ENCODE measurements at regions not wholly inside any gene's neighbourhood (a gene's known extent, or its start where the extent isn't known, plus 50 kb on each side); places are given as distances from the start of the nearest gene placed in this dataset.
"Not testable (repeated sequence)": the region's sequence is repeated elsewhere in the genome, so short reads cannot be mapped to it uniquely, and the experiment has no call there.

GRCh38 chr6:113057567-113058053, 710.5 kb downstream of the RFPL4B start:
- Histone ChIP-seq H3K27ac (ENCODE audit: low read length) (no peak overlapping the region), H3K36me3 (ENCODE audit: insufficient read depth, low read length) (no peaks in the 10 kb centered on the region), H3K4me2 (ENCODE audit: low read depth, low read length, poor library complexity, severe bottlenecking) (no peak overlapping the region), H3K9me3 (ENCODE audit: low read length) (no peaks in the 10 kb centered on the region), H3K27me3 (ENCODE audit: low read length) (no peaks in the 10 kb centered on the region), H3K4me3 (ENCODE audit: low read length) (no peak overlapping the region), H3K9ac (ENCODE audit: low read length) (no peak overlapping the region), H3K79me2 (ENCODE audit: low read length) (no peaks in the 10 kb centered on the region), H3K4me1 (ENCODE audit: low read length) (no peaks in the 10 kb centered on the region), H2AFZ (ENCODE audit: low read length) (no peak overlapping the region), H3K9me2 (replicated peaks; ENCODE audit: insufficient read depth, low read length) (no peaks in the 10 kb centered on the region), H4K20me1 (ENCODE audit: insufficient read depth, low read depth, low read length) (no peaks in the 10 kb centered on the region)
- no peak for DNase-seq

- DNase-seq: no peak
- no peaks in the 10 kb centered on the region for H3K27me3 ChIP-seq (ENCODE audit: low read length)
- H2AFZ ChIP-seq (ENCODE audit: low read length): no peak overlapping the region
- no peaks in the 10 kb centered on the region for H3K79me2 ChIP-seq (ENCODE audit: low read length)
- no peaks in the 10 kb centered on the region for H4K20me1 ChIP-seq (ENCODE audit: insufficient read depth, low read depth, low read length)
- no peak overlapping the region for H3K27ac ChIP-seq (ENCODE audit: low read length)
- H3K9me3 ChIP-seq (ENCODE audit: low read length): no peaks in the 10 kb centered on the region; the same call in 1 of the 2 replicates
- H3K4me1 ChIP-seq (ENCODE audit: low read length): no peaks in the 10 kb centered on the region
- H3K4me3 ChIP-seq (ENCODE audit: low read length): no peak overlapping the region
- no peak overlapping the region for H3K9ac ChIP-seq (ENCODE audit: low read length)
- H3K4me2 ChIP-seq (ENCODE audit: low read depth, low read length, poor library complexity, severe bottlenecking): no peak overlapping the region
- H3K36me3 ChIP-seq (ENCODE audit: insufficient read depth, low read length): no peaks in the 10 kb centered on the region
- H3K9me2 ChIP-seq (replicated peaks; ENCODE audit: insufficient read depth, low read length): no peaks in the 10 kb centered on the region
Measured at GRCh38 chr6:113060664-113061063, 713.5 kb downstream of the RFPL4B start.

- Histone ChIP-seq H3K27ac (ENCODE audit: low read length) (no peak overlapping the region), H3K4me1 (ENCODE audit: low read length) (no peaks in the 10 kb centered on the region), H3K4me3 (ENCODE audit: low read length) (no peak overlapping the region), H3K4me2 (ENCODE audit: low read depth, low read length, poor library complexity, severe bottlenecking) (no peak overlapping the region), H2AFZ (ENCODE audit: low read length) (no peak overlapping the region), H3K27me3 (ENCODE audit: low read length) (no peaks in the 10 kb centered on the region), H3K9me3 (ENCODE audit: low read length) (no peaks in the 10 kb centered on the region; the same call in 1 of the 2 replicates), H3K9me2 (replicated peaks; ENCODE audit: insufficient read depth, low read length) (no peaks in the 10 kb centered on the region), H3K36me3 (ENCODE audit: insufficient read depth, low read length) (no peaks in the 10 kb centered on the region), H3K79me2 (ENCODE audit: low read length) (no peaks in the 10 kb centered on the region), H3K9ac (ENCODE audit: low read length) (no peak overlapping the region), H4K20me1 (ENCODE audit: insufficient read depth, low read depth, low read length) (no peaks in the 10 kb centered on the region)
- no peak for DNase-seq
Measured at GRCh38 chr6:113065611-113066010, 718.5 kb downstream of the RFPL4B start.

GRCh38 chr6:113067612-113068275, 720.6 kb downstream of the RFPL4B start:
- Histone ChIP-seq H3K9me3 (ENCODE audit: low read length) (no peaks in the 10 kb centered on the region; the same call in 1 of the 2 replicates), H3K27ac (ENCODE audit: low read length) (no peak overlapping the region), H4K20me1 (ENCODE audit: insufficient read depth, low read depth, low read length) (no peaks in the 10 kb centered on the region), H3K4me3 (ENCODE audit: low read length) (no peak overlapping the region), H2AFZ (ENCODE audit: low read length) (no peak overlapping the region), H3K9me2 (replicated peaks; ENCODE audit: insufficient read depth, low read length) (no peaks in the 10 kb centered on the region), H3K36me3 (ENCODE audit: insufficient read depth, low read length) (no peaks in the 10 kb centered on the region), H3K79me2 (ENCODE audit: low read length) (no peaks in the 10 kb centered on the region), H3K9ac (ENCODE audit: low read length) (no peak overlapping the region), H3K27me3 (ENCODE audit: low read length) (no peaks in the 10 kb centered on the region), H3K4me1 (ENCODE audit: low read length) (no peaks in the 10 kb centered on the region), H3K4me2 (ENCODE audit: low read depth, low read length, poor library complexity, severe bottlenecking) (no peak overlapping the region)
- DNase-seq: no peak

GRCh38 chr6:113068570-113068969, 721.4 kb downstream of the RFPL4B start:
- Histone ChIP-seq H3K9me2 (replicated peaks; ENCODE audit: insufficient read depth, low read length) (no peaks in the 10 kb centered on the region), H3K9ac (ENCODE audit: low read length) (no peak overlapping the region), H3K27ac (ENCODE audit: low read length) (no peak overlapping the region), H3K4me1 (ENCODE audit: low read length) (no peaks in the 10 kb centered on the region), H2AFZ (ENCODE audit: low read length) (no peak overlapping the region), H3K4me3 (ENCODE audit: low read length) (no peak overlapping the region), H3K36me3 (ENCODE audit: insufficient read depth, low read length) (no peaks in the 10 kb centered on the region), H3K4me2 (ENCODE audit: low read depth, low read length, poor library complexity, severe bottlenecking) (no peak overlapping the region), H3K9me3 (ENCODE audit: low read length) (no peaks in the 10 kb centered on the region; the same call in 1 of the 2 replicates), H4K20me1 (ENCODE audit: insufficient read depth, low read depth, low read length) (no peaks in the 10 kb centered on the region), H3K79me2 (ENCODE audit: low read length) (no peaks in the 10 kb centered on the region), H3K27me3 (ENCODE audit: low read length) (no peaks in the 10 kb centered on the region)
- DNase-seq: no peak

- not testable (repeated sequence) for DNase-seq; H2AFZ ChIP-seq (ENCODE audit: low read length); H3K79me2 ChIP-seq (ENCODE audit: low read length)
Measured at GRCh38 chr6:113070681-113071080, 723.6 kb downstream of the RFPL4B start.

GRCh38 chr6:113073611-113074191, 726.6 kb downstream of the RFPL4B start:
- Histone ChIP-seq H2AFZ (ENCODE audit: low read length) (no peak overlapping the region), H4K20me1 (ENCODE audit: insufficient read depth, low read depth, low read length) (no peaks in the 10 kb centered on the region)

More at GRCh38 chr6:113070681-113071080, 723.6 kb downstream of the RFPL4B start:
- not testable (repeated sequence) for H4K20me1 ChIP-seq (ENCODE audit: insufficient read depth, low read depth, low read length); H3K36me3 ChIP-seq (ENCODE audit: insufficient read depth, low read length); H3K4me1 ChIP-seq (ENCODE audit: low read length); H3K4me3 ChIP-seq (ENCODE audit: low read length); H3K27me3 ChIP-seq (ENCODE audit: low read length); H3K27ac ChIP-seq (ENCODE audit: low read length); H3K9me3 ChIP-seq (ENCODE audit: low read length); H3K9me2 ChIP-seq (replicated peaks; ENCODE audit: insufficient read depth, low read length); H3K9ac ChIP-seq (ENCODE audit: low read length); H3K4me2 ChIP-seq (ENCODE audit: low read depth, low read length, poor library complexity, severe bottlenecking)

GRCh38 chr6:113076116-113076515, 729.0 kb downstream of the RFPL4B start:
- H3K4me2 ChIP-seq (ENCODE audit: low read depth, low read length, poor library complexity, severe bottlenecking): no peak overlapping the region
- no peaks in the 10 kb centered on the region for H4K20me1 ChIP-seq (ENCODE audit: insufficient read depth, low read depth, low read length)
- H3K79me2 ChIP-seq (ENCODE audit: low read length): no peaks in the 10 kb centered on the region
- H3K9me3 ChIP-seq (ENCODE audit: low read length): no peaks in the 10 kb centered on the region
- peaks cover 3% of the 10 kb centered on the region; the same call in 1 of the 2 replicates for H3K27me3 ChIP-seq (ENCODE audit: low read length)
- H3K27ac ChIP-seq (ENCODE audit: low read length): no peak overlapping the region
- H3K4me3 ChIP-seq (ENCODE audit: low read length): no peak overlapping the region
- no peaks in the 10 kb centered on the region for H3K36me3 ChIP-seq (ENCODE audit: insufficient read depth, low read length)
- H2AFZ ChIP-seq (ENCODE audit: low read length): no peak overlapping the region
- H3K9me2 ChIP-seq (replicated peaks; ENCODE audit: insufficient read depth, low read length): no peaks in the 10 kb centered on the region
- DNase-seq: no peak
- H3K9ac ChIP-seq (ENCODE audit: low read length): no peak overlapping the region
- no peaks in the 10 kb centered on the region for H3K4me1 ChIP-seq (ENCODE audit: low read length)

More at GRCh38 chr6:113073611-113074191, 726.6 kb downstream of the RFPL4B start:
- Histone ChIP-seq H3K4me3 (ENCODE audit: low read length) (no peak overlapping the region), H3K9ac (ENCODE audit: low read length) (no peak overlapping the region), H3K27ac (ENCODE audit: low read length) (no peak overlapping the region), H3K36me3 (ENCODE audit: insufficient read depth, low read length) (no peaks in the 10 kb centered on the region), H3K27me3 (ENCODE audit: low read length) (no peaks in the 10 kb centered on the region), H3K9me3 (ENCODE audit: low read length) (no peaks in the 10 kb centered on the region), H3K9me2 (replicated peaks; ENCODE audit: insufficient read depth, low read length) (no peaks in the 10 kb centered on the region), H3K4me2 (ENCODE audit: low read depth, low read length, poor library complexity, severe bottlenecking) (no peak overlapping the region), H3K79me2 (ENCODE audit: low read length) (no peaks in the 10 kb centered on the region), H3K4me1 (ENCODE audit: low read length) (no peaks in the 10 kb centered on the region)
- DNase-seq: no peak

All from Karpas-422 (cell line).